Transverse colon (tissue), 3 donors: ENCODE measurements at regions not wholly inside any gene's neighbourhood (a gene's known extent, or its start where the extent isn't known, plus 50 kb on each side); places are given as distances from the start of the nearest gene placed in this dataset.

Experiments used
- POLR2A ChIP-seq: fragments of 450-650 bp; IDR thresholded peaks from one replicate; pipeline ENCODE4 v1.6.1; 2016; ENCODE audit warnings: antibody characterized with exemption, mild to moderate bottlenecking, moderate library complexity
- TF ChIP-seq, protein P1 (sequence below), 5 experiments: fragments of 200-600 bp in 3 of 5; fragments of 450-650 bp in 2 of 5; sonication (generic) in 3 of 5; IDR thresholded peaks; 1 replicate in 2 of 5; 2 replicates in 3 of 5; pipeline ENCODE4 v1.5.1; 2016 to 2017; ENCODE audit warnings: antibody characterized with exemption in 5 of 5, inconsistent platforms in 3 of 5, mild to moderate bottlenecking in 2 of 5, moderate library complexity in 1 of 5

DNA sequence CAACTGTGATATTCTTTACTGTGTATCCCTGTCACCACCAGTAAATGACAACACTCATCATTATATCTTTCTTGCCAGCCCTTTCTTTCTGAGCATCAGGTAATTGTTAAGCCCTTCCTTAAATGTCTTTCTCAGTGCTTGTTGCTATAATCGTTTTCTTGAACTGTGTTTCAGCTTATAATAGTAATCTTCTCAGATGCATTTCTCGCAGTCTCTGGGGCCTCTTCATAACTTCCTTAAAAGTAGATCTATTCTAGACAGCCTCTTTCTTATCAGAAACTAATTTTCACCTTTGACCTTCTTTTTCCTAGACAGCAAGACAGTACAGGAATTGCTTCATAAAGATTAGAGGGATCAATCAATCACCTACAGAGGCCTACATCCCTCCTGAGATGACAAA lies 648.1 kb downstream of the CPS1 start:
- TF ChIP-seq, protein P1, sequence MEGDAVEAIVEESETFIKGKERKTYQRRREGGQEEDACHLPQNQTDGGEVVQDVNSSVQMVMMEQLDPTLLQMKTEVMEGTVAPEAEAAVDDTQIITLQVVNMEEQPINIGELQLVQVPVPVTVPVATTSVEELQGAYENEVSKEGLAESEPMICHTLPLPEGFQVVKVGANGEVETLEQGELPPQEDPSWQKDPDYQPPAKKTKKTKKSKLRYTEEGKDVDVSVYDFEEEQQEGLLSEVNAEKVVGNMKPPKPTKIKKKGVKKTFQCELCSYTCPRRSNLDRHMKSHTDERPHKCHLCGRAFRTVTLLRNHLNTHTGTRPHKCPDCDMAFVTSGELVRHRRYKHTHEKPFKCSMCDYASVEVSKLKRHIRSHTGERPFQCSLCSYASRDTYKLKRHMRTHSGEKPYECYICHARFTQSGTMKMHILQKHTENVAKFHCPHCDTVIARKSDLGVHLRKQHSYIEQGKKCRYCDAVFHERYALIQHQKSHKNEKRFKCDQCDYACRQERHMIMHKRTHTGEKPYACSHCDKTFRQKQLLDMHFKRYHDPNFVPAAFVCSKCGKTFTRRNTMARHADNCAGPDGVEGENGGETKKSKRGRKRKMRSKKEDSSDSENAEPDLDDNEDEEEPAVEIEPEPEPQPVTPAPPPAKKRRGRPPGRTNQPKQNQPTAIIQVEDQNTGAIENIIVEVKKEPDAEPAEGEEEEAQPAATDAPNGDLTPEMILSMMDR (IDR thresholded peaks at IDR 0.05): no peak
- no peak for TF ChIP-seq POLR2A
